DMS153 treated with DMSO at 0.1 percent for 48 hours (cell line): ENCODE measurements at regions not wholly inside any gene's neighbourhood (a gene's known extent, or its start where the extent isn't known, plus 50 kb on each side); places are given as distances from the start of the nearest gene placed in this dataset.
"Not testable (repeated sequence)": the region's sequence is repeated elsewhere in the genome, so short reads cannot be mapped to it uniquely, and the experiment has no call there.

Source experiments
- DNase-seq: peaks from one replicate; lab custom pipeline; 2025; ENCODE audit not compliant: unreplicated experiment; lab: John Stamatoyannopoulos, UW

DNA sequence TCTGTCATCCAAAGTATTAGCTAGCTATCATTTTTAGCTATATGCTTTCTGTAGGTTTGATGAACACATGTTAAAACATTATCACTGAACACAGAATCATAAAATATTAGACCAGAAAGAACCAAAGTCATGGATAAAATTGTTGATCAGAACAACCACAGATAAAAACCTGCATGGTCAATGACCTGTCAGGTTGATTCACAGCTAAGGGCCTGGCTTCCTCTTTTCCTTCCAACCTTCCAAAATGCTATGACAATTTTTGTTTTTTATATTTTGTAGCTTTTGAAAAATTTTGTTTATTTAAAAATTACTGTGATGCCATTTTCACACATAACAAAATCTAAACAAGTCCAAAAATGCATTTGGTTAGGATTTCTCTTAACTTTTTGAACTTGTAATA is 444.4 kb upstream of the CHRM2 start:
- DNase-seq: no peak

DNA sequence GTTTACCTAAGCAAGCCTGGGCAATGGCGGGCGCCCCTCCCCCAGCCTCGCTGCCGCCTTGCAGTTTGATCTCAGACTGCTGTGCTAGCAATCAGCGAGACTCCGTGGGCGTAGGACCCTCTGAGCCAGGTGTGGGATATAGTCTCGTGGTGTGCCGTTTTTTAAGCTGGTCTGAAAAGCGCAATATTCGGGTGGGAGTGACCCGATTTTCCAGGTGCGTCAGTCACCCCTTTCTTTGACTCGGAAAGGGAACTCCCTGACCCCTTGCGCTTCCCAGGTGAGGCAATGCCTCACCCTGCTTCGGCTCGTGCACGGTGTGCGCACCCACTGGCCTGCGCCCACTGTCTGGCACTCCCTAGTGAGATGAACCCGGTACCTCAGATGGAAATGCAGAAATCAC is 442.6 kb upstream of the MTPN start:
- not testable (repeated sequence) for DNase-seq

DNA sequence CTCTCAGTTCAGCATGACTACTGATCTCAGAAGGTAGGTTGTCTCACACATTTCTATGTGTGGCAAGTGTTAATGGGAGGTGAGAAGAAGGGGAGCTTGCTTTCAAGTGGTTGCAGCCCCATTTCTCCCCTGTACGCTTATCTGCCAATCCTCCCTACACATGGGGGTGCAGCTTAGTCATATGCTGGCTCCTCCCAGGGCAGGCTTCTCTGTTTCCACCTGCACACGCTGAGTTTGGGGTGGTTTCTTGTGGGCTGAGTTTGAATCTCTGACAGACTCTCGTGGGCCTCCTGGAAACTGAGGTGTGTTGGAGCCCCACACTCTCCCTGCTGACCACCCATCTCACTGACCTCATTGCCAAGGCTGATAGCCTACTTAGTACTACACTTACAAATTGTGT is 435.8 kb upstream of the MTPN start:
- no peak for DNase-seq

DNA sequence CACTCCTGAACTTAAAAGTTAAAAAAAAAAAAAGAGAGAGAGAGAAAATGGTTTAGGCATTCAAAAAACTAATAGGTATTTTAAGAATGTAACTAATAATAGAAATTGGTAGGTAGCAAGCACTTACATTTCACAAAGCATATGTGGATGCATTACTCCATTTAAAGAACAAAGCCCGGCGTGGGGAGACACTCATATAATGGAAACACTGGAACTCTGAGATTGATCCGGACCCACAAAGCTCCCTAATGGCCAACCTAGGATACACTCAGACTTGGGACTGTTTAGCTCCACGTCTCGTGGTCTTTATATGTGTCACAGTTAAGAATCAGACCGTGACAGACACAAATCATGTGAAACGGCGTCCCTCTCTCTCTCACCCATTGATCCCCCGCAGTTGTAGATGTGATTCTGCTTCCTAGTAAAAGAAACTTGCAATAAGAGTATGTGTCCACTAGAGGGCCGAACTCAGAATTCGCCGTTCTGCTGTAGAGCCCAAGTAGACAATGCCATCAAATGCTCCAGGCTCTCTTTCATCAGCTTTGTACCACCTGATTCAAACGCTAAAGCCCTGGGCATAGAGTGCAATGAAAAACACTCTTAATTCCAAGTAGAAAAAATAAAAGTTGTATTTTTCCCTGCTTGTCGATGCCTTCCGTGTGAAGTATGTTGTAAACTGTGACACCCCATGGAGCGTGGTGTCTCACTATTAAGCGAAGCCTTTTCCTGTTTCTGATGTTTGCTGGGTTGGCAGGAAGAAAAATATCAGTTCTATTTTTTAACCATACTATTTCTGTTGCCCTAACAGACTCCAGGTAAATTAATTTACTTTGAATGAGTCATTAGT is 429.0 kb upstream of the MTPN start:
- DNase-seq: peak; percentile 59

DNA sequence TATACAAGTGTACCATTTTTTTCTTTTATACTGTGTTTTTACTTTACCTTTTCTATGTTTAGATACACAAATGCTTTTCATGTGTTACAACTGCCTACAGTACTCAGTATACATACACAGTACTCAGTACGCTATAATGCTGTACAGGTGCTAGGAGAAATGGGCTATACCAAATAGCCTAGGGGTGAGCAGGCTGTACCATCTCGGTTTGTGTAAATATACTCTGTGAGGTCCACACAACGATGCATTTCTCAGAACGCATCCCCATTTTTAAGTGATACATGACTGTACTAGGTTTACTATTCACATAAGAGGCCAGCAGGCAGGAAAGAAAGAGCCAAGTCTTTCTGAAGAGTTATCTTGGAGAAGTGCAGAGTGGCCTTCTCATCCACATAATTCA is 426.4 kb upstream of the MTPN start:
- no peak for DNase-seq

DNA sequence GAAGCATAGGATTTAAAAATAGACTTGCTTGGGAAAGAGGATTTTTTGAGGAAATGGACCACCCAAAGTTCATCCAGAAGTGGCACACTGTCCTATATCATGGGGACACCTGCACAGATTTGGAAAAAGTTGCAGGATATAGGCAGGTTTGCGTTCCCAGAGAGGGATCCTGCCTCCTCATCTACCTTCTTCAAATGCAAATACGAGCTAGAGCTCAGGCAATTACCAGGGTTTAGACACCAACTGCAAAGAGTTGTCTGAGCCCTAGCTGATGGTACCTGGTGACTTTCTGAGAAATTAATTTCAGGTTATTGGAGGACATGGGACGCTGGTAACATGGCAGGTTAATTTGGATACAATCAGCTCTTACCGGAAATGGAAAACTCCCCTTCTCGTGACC is 423.7 kb upstream of the MTPN start:
- no peak for DNase-seq

DNA sequence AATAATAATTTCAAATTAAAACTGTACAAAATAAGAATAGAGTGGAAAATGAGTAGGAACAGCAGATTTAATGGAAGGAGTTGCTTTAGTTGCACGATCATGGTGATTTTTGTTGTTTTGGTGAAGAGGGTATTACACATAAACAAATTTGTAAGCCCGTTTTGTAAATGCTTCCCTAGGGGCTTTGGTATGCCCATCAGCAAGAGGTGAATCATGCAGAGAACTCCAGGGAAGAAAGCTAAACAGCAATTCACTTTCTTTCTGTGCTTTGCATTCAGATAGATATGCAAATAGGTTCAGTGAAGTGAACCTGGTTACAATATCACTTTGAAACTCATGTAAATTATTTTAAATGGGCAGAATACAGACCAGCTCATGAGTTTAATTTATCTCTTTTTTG is 422.2 kb upstream of the MTPN start:
- no peak for DNase-seq

DNA sequence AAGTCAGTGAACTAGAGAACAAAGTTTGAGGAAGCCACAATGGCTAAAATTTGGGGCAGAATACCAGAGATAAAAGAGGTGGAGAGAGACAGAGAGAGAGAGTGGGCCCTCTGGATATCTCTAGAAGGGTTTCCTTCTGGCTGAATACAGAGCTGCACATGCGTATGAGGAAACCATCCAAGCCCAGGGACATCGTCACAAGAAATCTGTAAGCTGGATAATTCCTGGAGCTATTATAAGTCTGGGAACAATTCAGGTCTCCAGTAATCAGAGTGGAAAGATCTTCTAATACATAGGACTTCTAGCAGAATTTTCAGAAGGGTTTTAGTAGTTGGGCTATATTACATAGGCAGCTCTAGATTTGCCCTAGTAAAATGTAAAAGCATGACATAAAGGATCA is 415.7 kb upstream of the MTPN start:
- no peak for DNase-seq

DNA sequence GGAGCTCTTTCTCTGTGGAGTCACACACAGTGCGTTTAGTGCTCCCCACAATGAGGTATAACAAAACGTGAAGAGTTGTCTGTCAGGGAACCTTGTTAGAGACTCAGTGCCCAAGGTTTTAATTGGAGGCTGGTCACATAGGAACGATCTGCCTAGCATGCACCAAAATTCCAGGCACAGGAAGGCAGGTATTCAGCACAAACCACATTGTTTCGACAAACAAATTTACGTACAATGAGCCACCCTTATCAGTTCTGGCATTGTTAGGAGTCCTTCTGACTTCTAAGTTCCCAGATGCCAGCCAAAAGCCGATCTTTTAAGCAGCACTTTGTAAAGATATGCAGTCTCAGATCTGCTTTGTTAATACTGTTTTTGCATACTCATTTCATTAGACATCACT is 414.2 kb upstream of the MTPN start:
- DNase-seq: no peak

DNA sequence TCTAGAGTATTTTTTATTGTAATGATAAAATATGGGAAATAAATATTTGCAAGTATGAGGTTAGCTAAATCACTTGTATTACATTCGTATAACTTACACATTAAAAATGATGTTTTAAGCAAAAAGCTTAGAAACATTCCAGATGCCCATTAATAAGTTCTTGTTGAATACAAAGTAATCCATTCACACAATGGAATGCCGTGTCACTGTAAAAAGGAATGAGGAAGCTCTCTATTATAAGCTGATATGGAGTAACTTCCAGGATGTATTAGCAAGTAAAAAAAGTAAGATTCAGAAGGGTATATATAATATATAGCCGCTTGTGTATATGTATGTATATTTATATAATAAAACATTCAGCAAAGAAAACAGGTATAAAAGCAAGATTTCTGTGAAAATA is 412.8 kb upstream of the MTPN start:
- no peak for DNase-seq

DNA sequence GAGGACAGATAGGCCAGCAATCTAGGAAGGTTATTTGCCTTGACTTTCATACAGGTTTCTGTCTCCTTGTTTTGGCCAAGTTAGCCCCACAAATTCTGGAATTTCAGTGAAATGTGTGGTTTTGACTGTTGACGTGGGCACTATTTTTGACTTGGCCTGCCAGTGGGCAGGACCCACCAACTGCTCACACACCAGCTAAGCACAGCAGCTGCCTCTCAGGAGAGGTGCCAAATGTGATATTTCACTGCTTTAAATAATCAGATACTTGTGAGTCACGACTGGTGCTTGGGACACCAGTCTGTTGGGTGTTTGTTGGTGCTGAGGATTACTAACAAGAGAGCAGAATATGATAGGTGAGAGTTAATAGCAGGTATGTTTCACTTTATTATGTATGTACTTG is 409.7 kb upstream of the MTPN start:
- DNase-seq: no peak

DNA sequence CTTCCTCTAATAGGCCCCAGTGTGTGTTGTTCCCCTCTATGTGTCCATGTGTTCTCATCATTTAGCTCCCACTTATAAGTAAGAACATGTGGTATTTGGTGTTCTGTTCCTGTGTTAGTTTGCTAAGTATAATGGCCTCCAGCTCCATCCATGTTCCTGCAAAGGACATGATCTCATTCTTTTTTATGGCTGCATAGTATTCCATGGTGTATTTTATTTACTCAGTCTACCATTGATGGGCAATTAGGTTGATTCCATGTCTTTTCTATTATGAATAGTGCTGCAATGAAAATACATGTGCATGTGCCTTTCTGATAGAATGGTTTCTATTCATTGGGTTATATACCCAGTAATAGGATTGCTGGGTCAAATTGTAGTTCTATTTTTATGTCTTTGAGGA is 394.2 kb upstream of the MTPN start:
- not testable (repeated sequence) for DNase-seq

DNA sequence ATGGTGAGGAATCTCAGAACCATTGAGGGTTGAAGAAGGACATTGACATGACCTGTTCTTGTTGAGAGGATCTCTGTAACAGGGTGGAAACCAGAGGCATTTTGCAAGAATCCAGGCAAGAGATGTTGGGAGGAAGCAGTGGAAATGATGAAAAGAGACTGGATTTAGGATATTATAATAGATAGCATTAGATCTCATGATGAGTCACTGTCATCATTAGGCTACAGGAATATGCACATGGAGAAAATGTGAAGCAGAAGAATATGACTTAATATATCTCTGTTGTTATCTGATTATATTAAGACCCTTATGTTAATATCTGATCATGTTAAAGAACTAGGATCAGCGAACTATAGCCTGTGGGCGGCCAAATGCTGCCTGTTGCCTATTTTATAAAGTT is 393.0 kb upstream of the MTPN start:
- DNase-seq: no peak

DNA sequence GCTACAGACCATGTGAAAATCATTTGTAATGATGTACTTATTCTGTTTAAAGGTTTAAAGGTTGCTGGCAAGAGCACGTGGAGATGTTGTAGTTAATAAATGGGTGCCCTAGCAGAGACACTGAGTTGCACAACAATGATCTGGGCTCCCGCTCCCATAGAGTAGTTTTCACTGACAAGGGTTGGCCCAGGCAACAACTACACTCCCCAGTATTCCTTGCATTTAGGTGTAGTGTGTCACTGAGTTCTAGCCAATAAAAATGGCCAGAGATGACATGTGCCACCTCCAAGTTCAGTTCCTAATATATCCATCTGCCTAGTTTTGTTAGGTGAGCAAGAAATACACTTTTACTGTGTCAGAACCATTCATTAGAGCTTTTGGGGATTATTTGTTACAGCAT is 392.1 kb upstream of the MTPN start:
- no peak for DNase-seq

DNA sequence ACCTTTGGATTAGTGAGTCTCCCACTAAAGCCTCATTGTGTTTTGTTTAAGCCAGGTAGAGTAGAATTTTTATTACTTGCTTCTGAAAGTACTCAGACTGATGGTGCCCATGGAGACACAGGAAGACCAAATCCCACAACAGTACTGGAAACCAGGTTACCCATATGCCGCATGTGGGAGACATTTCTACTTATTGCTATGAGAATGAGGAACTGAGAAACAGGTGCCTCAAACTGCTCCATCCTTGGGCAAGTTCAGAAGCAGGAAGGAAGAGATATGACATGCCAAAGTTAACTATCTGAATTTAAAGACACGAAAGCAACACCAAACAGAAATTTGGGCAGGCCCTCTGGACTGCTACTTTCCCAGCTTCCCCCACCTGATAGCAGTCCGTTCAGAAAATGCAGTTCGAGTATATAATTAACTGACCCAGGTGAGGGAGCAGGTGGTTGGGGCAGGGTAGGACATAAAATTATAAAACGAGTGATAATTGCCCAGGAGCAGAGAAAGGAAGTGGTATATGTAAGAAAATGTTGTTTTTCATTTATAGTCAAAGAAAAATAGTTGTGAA is 382.3 kb upstream of the MTPN start:
- DNase-seq: no peak

DNA sequence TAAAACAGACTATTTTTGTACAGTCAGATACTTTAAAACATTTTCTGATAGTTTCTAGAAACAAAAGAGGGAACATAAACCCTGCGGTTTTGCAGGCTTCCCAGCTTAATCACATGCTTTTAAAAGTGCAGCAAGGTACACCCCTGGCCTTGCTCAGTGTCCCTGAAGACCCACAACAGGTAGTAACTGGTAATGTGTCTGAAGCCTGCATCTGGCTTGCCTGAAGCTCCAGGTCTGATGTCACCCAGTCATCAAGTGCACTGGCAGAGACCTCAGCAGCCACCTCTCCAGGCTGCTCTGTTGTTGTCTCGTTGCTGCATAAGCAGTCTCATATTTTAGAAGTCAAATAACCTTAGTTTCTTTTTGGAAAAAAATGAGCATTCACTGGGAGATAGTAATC is 376.1 kb upstream of the MTPN start:
- no peak for DNase-seq

DNA sequence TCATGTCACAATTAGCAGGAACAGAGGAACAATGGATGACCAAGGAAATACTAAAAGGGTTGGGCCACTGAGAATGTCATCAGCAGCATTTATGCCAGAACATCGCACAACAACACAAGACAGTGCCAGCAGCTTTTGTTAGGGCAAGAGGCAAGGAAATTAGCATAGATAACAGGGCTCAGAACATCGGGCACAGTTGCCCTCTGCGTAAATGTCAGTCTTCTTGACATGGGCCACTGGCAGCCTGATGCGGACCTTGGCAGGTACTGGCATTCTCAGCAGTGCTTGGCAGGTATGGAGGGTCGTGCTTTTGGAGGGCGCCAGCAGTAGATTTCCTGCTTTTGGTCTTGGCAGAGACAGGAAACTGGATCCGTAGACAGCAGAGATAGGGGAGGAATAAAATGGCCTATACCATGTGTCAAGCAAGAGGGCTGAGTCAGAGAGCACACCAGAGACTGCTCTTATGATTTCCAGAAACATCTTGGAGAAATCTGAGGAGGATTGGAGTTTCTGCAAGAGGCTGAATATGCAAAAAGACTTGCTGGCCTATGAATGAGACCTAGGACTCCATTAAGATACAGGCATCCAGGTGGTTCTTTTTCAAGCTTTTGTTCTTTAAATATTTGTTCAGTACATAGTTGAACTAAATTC is 371.5 kb upstream of the MTPN start:
- DNase-seq: no peak

DNA sequence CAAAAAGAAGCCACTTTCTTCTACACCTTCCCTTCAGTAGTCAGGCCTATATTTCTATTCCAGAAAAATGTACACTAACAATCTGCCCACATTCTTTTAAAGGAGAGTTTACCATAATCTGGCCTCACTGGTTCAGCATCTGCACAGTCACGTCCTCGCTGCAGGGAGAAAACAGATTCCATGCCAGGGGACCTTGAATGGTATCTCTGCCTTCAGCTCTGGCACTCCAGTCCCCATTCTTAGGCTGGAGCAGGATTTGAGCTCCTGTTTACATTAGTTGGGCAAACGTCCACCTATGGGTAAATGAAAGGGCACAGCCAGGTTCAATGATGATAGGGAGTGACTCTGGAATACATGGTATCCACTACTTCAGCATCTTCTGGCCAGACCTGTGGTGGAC is 371.0 kb upstream of the MTPN start:
- no peak for DNase-seq

DNA sequence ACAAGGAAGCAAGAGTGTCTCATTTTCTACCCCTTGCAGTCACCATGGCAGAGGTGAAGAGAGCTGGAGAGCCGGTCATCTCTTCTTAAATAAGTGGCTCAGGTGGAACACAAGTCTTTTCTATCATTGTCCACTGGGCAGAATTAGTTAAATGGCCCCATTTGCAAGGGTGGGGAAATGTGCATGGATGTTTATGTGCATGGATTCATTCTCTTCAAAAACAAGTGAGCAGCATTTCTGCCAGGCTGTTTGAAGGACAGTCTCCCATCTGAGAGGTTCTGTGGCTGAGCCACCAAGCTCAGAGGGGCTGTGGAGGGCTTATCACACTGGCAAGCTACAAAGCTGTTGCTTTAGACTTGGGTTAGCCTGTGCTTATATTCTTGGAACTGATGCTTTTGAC is 370.3 kb upstream of the MTPN start:
- DNase-seq: no peak

DNA sequence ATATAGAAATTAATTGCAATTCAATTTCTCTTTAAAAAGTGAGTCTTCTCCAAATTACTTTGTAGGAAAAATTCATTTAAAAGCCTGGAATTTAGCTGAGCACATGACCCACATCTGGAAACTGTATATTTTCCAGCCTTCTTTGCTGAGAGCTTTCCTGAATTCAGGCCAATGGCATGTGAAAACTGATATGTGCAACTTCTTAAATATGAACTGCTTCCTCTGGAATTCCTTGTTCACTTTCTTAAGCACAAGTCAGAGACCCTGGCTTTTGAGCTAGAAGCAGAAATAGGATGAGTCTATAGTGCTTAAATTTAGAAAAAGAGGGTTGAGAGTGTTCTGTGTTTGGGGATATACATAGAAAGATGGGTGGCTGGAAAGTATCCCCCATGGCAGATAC is 365.1 kb upstream of the MTPN start:
- DNase-seq: no peak

DNA sequence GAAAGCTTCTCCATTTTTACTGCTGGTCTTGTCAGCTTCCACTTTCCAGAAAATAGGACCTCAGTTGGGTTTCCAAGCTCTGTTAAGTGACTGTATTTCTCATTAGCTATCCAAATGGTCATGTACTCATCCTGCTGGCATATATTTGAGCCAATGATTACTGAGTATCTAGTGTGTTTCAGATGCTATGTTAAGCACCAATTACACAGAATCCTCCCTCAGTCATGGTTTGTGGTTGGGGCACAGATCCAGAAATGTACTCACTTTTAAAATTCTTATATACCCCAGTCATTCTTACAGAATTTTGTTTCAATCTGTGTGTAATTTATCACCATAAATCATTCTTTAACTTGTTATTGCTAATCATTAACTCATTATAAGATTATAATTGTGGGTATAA is 362.3 kb upstream of the MTPN start:
- no peak for DNase-seq

DNA sequence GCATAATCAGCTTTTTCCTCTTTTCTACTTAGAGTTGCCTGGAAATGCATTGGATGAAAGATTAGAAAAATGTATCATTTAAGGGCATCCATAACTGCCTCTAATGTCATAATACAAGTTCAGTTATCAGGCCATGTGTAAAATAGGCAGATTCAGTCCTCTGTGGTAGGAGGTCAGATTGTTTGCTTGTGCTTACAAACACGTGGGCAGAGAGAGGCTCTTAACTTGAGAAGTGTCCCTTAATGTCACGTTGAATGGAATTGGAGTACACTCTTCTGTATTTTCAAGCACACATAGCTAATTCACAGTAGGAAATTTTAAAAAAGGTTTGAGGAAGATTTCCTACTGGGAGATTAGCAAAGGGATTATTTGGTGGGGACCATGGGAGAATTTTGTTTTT is 359.8 kb upstream of the MTPN start:
- no peak for DNase-seq

DNA sequence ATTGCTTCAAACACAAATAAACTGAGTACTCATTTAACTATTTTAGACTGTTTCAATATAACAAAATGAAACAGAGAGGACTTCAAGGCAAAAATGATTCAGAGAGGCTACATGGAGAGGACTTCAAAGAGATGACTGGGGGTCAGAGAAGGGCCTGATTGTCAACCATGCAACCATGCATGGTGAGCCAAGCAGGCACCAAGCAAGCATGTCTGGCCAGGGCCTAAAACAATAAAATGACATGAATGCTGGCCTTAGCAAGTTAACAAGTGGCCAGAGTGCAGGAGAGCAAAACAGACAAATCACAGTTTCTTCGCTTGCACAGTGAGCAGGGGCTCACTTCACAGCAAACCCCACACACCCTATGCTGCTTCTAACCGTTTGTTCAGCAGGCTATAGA is 356.5 kb upstream of the MTPN start:
- no peak for DNase-seq
